Keratinocyte (primary cell): ENCODE measurements at regions not wholly inside any gene's neighbourhood (a gene's known extent, or its start where the extent isn't known, plus 50 kb on each side); places are given as distances from the start of the nearest gene placed in this dataset.

Experiments
- DNase-seq: peaks from one replicate; pipeline ENCODE4 v3.0.0-alpha.2; 2011; ENCODE audit warnings: low read depth, missing footprints, low spot score
- FAIRE-seq: peaks from 2 replicates; lab custom pipeline; 2011; peaks lifted over from hg19 to GRCh38; lab: Jason Lieb, UNC
- H2AFZ ChIP-seq: 2 replicates; pipeline ENCODE4 v1.6.0; 2012; ENCODE audit warnings: low read length, control low read depth, inconsistent platforms; ENCODE audit not compliant: control insufficient read depth
- H3K27ac ChIP-seq: 2 replicates; pipeline ENCODE4 v1.5.1; 2011; ENCODE audit warnings: low read length; ENCODE audit not compliant: control insufficient read depth, insufficient read depth
- H3K27me3 ChIP-seq: 3 replicates; pipeline ENCODE4 v1.6.0; 2011; ENCODE audit warnings: low read length; ENCODE audit not compliant: control insufficient read depth, insufficient read depth; ENCODE audit errors: extremely low read depth
- H3K36me3 ChIP-seq, 2 experiments: 2 replicates in 1 of 2; 3 replicates in 1 of 2; pipeline ENCODE4 v1.5.1; 2011; ENCODE audit warnings: low read length in 2 of 2, mild to moderate bottlenecking in 1 of 2; ENCODE audit not compliant: control insufficient read depth in 2 of 2, insufficient read depth in 2 of 2; ENCODE audit errors: extremely low read depth in 1 of 2
- H3K4me1 ChIP-seq: 3 replicates; pipeline ENCODE4 v1.5.1; 2011; ENCODE audit warnings: low read length; ENCODE audit not compliant: control insufficient read depth, insufficient read depth; ENCODE audit errors: extremely low read depth
- H3K4me2 ChIP-seq: 3 replicates; pipeline ENCODE4 v1.6.0; 2011; ENCODE audit warnings: low read depth, low read length; ENCODE audit not compliant: control insufficient read depth, insufficient read depth; ENCODE audit errors: extremely low read depth
- H3K4me3 ChIP-seq, 3 experiments: fragments of 200-600 bp in 1 of 3; sonication (generic) in 1 of 3; 2 replicates in 2 of 3; 3 replicates in 1 of 3; pipeline ENCODE4 v1.5.1; 2011 to 2016; ENCODE audit warnings: low read length in 3 of 3, mild to moderate bottlenecking in 3 of 3, control low read depth in 2 of 3, inconsistent platforms in 1 of 3, low read depth in 1 of 3, mixed read lengths in 1 of 3, mixed run types in 1 of 3, moderate library complexity in 1 of 3; ENCODE audit not compliant: control insufficient read depth in 2 of 3, insufficient read depth in 2 of 3; ENCODE audit errors: extremely low read depth in 1 of 3
- H3K79me2 ChIP-seq: 2 replicates; pipeline ENCODE4 v1.6.0; 2012; ENCODE audit warnings: low read length; ENCODE audit not compliant: control insufficient read depth, insufficient read depth
- H3K9ac ChIP-seq: 3 replicates; pipeline ENCODE4 v1.6.0; 2011; ENCODE audit warnings: low read length; ENCODE audit not compliant: control insufficient read depth, insufficient read depth; ENCODE audit errors: extremely low read depth
- H3K9me1 ChIP-seq: 3 replicates; pipeline ENCODE4 v1.6.0; 2011; ENCODE audit warnings: low read length; ENCODE audit not compliant: control insufficient read depth, insufficient read depth; ENCODE audit errors: extremely low read depth
- H3K9me3 ChIP-seq: 2 replicates; pipeline ENCODE4 v1.5.1; 2012; ENCODE audit warnings: low read depth, low read length; ENCODE audit not compliant: control insufficient read depth
- H4K20me1 ChIP-seq: 3 replicates; pipeline ENCODE4 v1.6.0; 2011; ENCODE audit warnings: low read length; ENCODE audit not compliant: control insufficient read depth, insufficient read depth; ENCODE audit errors: extremely low read depth
- EZH2 ChIP-seq: IDR thresholded peaks from one replicate; pipeline ENCODE4 v1.6.1; 2012; ENCODE audit warnings: inconsistent platforms, mild to moderate bottlenecking, low read length, moderate library complexity
- dilution Hi-C: fragments of 300-500 bp; cut with MboI; formaldehyde crosslinking; loops from one replicate; pipeline ENCODE4 v1.7.0; 2020; ENCODE audit warnings: low sequenced_read_pairs; ENCODE audit not compliant: extremely low pct_ligation_motif_present
- TF ChIP-seq, protein P1 (sequence below), 3 experiments: IDR thresholded peaks in 1 of 3; conservative IDR thresholded peaks in 1 of 3; optimal IDR thresholded peaks in 1 of 3; 2 replicates in 2 of 3; 3 replicates in 1 of 3; pipeline versions ENCODE3 to v1.5.1; 2011; ENCODE audit warnings: low read length in 3 of 3, mild to moderate bottlenecking in 3 of 3, moderate library complexity in 2 of 3, control low read depth in 1 of 3, inconsistent platforms in 1 of 3; ENCODE audit not compliant: insufficient read depth in 2 of 3; ENCODE audit errors: extremely low read depth in 1 of 3

- Histone ChIP-seq H3K9ac (no peak overlapping the region), H3K79me2 (no peaks in the 10 kb centered on the region), H3K4me2 (no peak overlapping the region), H3K27ac (no peak overlapping the region), H3K27me3 (no peaks in the 10 kb centered on the region), H3K4me3 (no peak overlapping the region), H2AFZ (no peak overlapping the region), H3K9me1 (no peaks in the 10 kb centered on the region), H3K9me3 (no peaks in the 10 kb centered on the region), H3K4me1 (peaks cover 14% of the 10 kb centered on the region), H3K36me3 (no peaks in the 10 kb centered on the region), H4K20me1 (no peaks in the 10 kb centered on the region)
- FAIRE-seq (no peak), DNase-seq (no peak)
- TF ChIP-seq EZH2, result no peak
- TF ChIP-seq, protein P1, sequence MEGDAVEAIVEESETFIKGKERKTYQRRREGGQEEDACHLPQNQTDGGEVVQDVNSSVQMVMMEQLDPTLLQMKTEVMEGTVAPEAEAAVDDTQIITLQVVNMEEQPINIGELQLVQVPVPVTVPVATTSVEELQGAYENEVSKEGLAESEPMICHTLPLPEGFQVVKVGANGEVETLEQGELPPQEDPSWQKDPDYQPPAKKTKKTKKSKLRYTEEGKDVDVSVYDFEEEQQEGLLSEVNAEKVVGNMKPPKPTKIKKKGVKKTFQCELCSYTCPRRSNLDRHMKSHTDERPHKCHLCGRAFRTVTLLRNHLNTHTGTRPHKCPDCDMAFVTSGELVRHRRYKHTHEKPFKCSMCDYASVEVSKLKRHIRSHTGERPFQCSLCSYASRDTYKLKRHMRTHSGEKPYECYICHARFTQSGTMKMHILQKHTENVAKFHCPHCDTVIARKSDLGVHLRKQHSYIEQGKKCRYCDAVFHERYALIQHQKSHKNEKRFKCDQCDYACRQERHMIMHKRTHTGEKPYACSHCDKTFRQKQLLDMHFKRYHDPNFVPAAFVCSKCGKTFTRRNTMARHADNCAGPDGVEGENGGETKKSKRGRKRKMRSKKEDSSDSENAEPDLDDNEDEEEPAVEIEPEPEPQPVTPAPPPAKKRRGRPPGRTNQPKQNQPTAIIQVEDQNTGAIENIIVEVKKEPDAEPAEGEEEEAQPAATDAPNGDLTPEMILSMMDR (optimal IDR thresholded peaks at IDR 0.05 in 1 of 3, IDR thresholded peaks at IDR 0.05 in 1 of 3, conservative IDR thresholded peaks at IDR 0.05 in 1 of 3; ENCODE audit: extremely low read depth in 1 of 3, insufficient read depth in 2 of 3, low read length in 3 of 3), result no peak
- dilution Hi-C loops, result no loop called here
Observed at GRCh38 chr2:62303788-62304187, 107.9 kb downstream of the B3GNT2 start.

DNA sequence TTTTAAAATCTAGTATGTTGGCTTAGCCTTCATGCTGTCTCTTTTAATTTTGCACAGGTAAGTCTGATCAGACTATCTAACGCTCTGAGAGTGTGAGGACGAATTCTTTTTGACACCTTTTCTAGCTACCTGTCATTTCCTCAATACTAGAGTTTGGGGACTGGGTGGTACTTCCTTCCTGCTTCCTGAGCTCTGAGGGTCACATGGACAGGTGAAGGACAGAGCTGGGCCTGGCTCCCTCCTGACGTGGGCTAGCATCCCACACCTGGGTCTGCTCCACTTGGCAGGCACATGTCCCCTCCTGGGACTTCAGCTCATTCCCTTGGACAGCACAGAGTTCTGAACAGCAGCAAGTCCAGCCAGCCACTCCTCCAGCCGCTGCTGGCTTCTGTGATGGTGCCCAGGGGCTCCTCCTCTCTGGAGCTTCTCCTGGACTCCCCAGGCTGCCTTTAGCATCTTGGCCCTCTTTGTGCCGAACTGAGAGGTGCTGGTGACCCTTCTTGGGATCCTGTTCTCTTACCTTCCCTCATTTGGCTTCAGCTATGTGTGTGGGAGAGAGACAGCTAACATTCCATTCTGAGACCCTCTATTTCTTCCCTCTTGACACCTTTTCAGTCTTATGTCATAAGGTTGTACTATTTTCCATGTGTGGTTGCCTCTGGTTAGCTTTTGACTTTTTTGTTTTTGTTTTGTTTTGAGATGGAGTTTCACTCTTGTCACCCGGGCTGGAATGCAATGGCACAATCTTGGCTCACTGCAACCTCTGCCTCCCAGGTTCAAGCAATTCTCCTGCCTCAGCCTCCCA, 106.9 kb downstream of the B3GNT2 start:
- dilution Hi-C loops, result no loop called here
- Histone ChIP-seq H4K20me1 (no peaks in the 10 kb centered on the region), H3K4me1 (peaks cover 14% of the 10 kb centered on the region), H3K36me3 (no peaks in the 10 kb centered on the region), H3K9me3 (no peaks in the 10 kb centered on the region), H3K79me2 (no peaks in the 10 kb centered on the region), H3K27me3 (no peaks in the 10 kb centered on the region), H3K27ac (no peak overlapping the region), H3K9ac (no peak overlapping the region), H3K9me1 (no peaks in the 10 kb centered on the region), H3K4me2 (no peak overlapping the region), H2AFZ (no peak overlapping the region), H3K4me3 (no peak overlapping the region)
- TF ChIP-seq, protein P1 (optimal IDR thresholded peaks at IDR 0.05 in 1 of 3, IDR thresholded peaks at IDR 0.05 in 1 of 3, conservative IDR thresholded peaks at IDR 0.05 in 1 of 3; ENCODE audit: extremely low read depth in 1 of 3, insufficient read depth in 2 of 3, low read length in 3 of 3), result no peak
- TF ChIP-seq EZH2, result no peak
- DNase-seq (no peak), FAIRE-seq (no peak)
